ENCODE measurements at regions not wholly inside any gene's neighbourhood (a gene's known extent, or its start where the extent isn't known, plus 50 kb on each side); places are given as distances from the start of the nearest gene placed in this dataset.

DNA sequence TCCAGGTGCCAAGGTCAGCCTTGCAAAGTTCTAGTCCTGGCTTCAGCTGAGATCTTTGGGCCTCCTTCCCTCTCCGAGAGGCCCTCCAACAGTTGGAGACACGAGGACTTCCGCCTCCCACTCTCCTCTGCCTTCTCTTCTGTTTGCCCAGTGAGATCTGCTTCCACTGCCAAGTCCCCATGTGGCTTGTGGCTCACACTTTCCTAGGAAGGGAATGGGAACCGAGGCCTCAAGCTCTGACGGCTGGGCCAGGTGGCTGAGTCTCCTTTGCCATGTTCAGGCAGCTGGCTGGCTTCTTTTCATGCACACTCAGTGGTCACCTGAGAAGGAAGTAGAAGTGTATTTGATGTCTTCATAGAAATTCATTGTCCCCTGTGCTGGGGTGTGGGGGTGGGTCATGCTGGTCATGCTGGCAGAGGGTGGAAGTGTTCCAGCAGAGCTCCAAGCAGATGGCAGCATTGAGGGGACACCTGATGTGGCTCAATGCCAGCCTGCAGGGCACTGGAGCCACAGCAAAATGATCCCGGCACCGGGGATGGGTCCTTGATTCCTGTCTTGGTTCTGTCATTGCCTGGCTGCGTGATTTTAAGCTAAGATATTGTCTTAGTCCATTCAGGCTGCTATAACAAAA lies 130.4 kb downstream of the ADAMTS15 start:
- H3K9me3 ChIP-seq = no peaks in the 10 kb centered on the region
- no peak for TF ChIP-seq POLR2A (IDR thresholded peaks at IDR 0.05)
- TF ChIP-seq, protein P1, sequence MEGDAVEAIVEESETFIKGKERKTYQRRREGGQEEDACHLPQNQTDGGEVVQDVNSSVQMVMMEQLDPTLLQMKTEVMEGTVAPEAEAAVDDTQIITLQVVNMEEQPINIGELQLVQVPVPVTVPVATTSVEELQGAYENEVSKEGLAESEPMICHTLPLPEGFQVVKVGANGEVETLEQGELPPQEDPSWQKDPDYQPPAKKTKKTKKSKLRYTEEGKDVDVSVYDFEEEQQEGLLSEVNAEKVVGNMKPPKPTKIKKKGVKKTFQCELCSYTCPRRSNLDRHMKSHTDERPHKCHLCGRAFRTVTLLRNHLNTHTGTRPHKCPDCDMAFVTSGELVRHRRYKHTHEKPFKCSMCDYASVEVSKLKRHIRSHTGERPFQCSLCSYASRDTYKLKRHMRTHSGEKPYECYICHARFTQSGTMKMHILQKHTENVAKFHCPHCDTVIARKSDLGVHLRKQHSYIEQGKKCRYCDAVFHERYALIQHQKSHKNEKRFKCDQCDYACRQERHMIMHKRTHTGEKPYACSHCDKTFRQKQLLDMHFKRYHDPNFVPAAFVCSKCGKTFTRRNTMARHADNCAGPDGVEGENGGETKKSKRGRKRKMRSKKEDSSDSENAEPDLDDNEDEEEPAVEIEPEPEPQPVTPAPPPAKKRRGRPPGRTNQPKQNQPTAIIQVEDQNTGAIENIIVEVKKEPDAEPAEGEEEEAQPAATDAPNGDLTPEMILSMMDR (IDR thresholded peaks at IDR 0.05) = no peak
- WGBS, 2 donors = 70 to 85% methylated on average over 8 of the region's 8 CpGs
- DNase-seq = no peak
- no peak overlapping the region for H3K4me3 ChIP-seq
- intact Hi-C loops (cut with DNase I; ENCODE audit: low total_unique reads) = no loop called here
- no peak overlapping the region for H3K27ac ChIP-seq
- no peaks in the 10 kb centered on the region for H3K27me3 ChIP-seq
- H3K4me1 ChIP-seq = peaks cover 5% of the 10 kb centered on the region
- H3K36me3 ChIP-seq (ENCODE audit: low read depth, missing control alignments) = no peaks in the 10 kb centered on the region

DNA sequence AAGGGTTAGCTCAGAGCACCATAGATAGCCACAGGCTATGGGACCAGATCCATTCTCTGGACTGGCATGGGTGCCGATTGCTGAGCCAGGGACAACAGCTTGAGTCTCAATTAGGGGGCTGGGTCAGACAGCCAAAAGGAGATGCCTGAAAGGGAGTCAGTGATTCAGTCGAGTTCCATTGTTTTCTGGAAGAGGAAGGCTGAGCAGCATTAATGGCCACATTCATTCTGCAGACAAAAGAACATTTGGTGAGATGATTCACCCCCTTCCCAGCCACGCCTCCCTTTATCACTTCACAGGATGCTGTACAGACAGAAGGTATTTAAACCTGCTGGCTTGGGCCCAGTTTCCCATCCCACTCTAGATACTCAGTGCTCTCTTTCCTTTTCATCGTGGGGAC lies 131.9 kb downstream of the ADAMTS15 start:
- H3K36me3 ChIP-seq (ENCODE audit: low read depth, missing control alignments) = no peaks in the 10 kb centered on the region
- intact Hi-C loops (cut with DNase I; ENCODE audit: low total_unique reads) = no loop called here
- peak; percentile 47 for DNase-seq
- no peaks in the 10 kb centered on the region for H3K27me3 ChIP-seq
- H3K27ac ChIP-seq = peak overlapping the region in 1 of 2 donors; percentile 34
- peaks cover 9% of the 10 kb centered on the region for H3K4me1 ChIP-seq
- H3K9me3 ChIP-seq = no peaks in the 10 kb centered on the region
- no peak overlapping the region for H3K4me3 ChIP-seq
- 24 to 31% methylated on average over 4 of the region's 4 CpGs for WGBS, 2 donors
- no peak for TF ChIP-seq POLR2A (IDR thresholded peaks at IDR 0.05)
- TF ChIP-seq, protein P1 (IDR thresholded peaks at IDR 0.05) = no peak

DNA sequence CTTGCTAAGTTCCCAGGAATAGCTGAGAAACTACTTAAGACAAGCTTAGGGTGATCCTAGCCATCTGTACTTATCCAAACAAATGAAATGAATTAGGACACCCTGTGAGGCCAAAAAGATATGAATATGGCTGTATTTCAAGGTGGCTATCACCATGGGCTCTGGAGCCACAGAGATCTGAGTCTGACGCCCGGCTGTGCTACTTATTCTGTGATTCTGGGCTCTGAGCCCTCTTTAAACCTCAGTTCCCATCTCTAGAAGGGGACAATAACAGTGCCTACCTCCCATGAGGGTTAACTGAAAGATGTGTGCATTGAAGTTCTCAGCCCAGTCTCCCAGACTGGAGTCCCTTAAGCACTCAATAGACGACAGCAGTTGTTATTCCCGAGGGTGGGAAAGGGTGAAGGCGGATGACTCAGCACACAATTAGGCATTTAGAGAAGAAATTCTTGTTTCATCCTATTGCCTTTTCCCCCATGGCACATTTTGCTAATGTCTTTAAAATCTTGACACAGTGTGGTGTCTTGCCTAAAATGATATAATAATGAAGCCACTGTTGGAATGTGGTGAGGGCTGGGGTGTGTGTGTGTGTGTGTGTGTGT lies 132.5 kb downstream of the ADAMTS15 start:
- intact Hi-C loops (cut with DNase I; ENCODE audit: low total_unique reads) = no loop called here
- no peaks in the 10 kb centered on the region for H3K27me3 ChIP-seq
- no peak for DNase-seq
- H3K4me3 ChIP-seq = no peak overlapping the region
- peaks cover 9% of the 10 kb centered on the region for H3K4me1 ChIP-seq
- WGBS, 2 donors = 38 to 39% methylated on average over 5 of the region's 5 CpGs
- no peak for TF ChIP-seq POLR2A (IDR thresholded peaks at IDR 0.05)
- TF ChIP-seq, protein P1 (IDR thresholded peaks at IDR 0.05) = no peak
- no peaks in the 10 kb centered on the region for H3K9me3 ChIP-seq
- H3K36me3 ChIP-seq (ENCODE audit: low read depth, missing control alignments) = no peaks in the 10 kb centered on the region
- H3K27ac ChIP-seq = peak overlapping the region in 1 of 2 donors; percentile 34

DNA sequence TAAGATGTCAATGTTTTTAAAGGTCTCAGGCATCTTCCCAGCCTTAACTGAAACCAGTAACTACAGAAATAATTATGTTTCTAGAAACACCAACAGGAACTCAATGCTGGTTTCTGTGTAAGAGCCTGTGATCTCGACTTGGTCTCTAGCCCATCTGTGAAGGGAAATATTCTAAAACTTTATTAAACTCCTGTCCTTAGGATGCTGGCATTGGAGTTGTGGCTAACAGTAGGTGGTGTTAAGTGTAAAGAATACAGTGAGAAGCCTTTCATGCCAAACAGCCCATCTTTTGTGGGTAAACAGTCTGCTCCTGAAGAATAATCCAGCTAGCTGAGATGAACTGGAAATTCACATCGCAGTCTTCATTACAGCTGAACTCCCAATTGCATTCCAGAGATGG lies 133.2 kb downstream of the ADAMTS15 start:
- Histone ChIP-seq H3K4me1 (peaks cover 9% of the 10 kb centered on the region), H3K27ac (no peak overlapping the region), H3K9me3 (no peaks in the 10 kb centered on the region), H3K27me3 (no peaks in the 10 kb centered on the region), H3K36me3 (ENCODE audit: low read depth, missing control alignments) (no peaks in the 10 kb centered on the region), H3K4me3 (no peak overlapping the region)
- intact Hi-C loops (cut with DNase I; ENCODE audit: low total_unique reads) = no loop called here
- no peak for TF ChIP-seq POLR2A (IDR thresholded peaks at IDR 0.05)
- TF ChIP-seq, protein P1 (IDR thresholded peaks at IDR 0.05) = no peak
- WGBS, 2 donors = 41 to 45% methylated on average over 2 of the region's 2 CpGs
- no peak for DNase-seq

DNA sequence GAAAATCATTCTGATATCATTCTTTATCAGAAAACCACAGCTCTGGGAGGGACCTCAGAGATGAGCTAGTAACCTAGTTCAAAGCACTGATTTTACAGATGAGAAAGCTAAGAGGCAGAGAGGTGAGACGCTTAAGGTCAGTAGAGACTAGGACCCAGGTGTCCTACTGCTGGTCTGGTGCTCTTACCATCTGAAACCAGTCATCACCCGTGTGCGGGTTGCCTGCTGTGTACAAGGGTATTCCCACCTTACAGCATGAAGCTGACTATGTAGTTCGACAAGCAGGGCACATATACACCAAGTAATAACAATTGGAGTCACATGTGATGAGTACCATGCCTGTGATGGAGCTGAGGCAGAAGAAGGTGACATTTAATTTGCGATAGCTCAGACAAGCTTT lies 133.7 kb downstream of the ADAMTS15 start:
- Histone ChIP-seq H3K9me3 (no peaks in the 10 kb centered on the region), H3K4me3 (no peak overlapping the region), H3K27me3 (no peaks in the 10 kb centered on the region), H3K27ac (no peak overlapping the region), H3K4me1 (peaks cover 9% of the 10 kb centered on the region), H3K36me3 (ENCODE audit: low read depth, missing control alignments) (no peaks in the 10 kb centered on the region)
- TF ChIP-seq POLR2A (IDR thresholded peaks at IDR 0.05) = no peak
- TF ChIP-seq, protein P1 (IDR thresholded peaks at IDR 0.05) = no peak
- intact Hi-C loops (cut with DNase I; ENCODE audit: low total_unique reads) = no loop called here
- 90 to 91% methylated on average over 5 of the region's 5 CpGs for WGBS, 2 donors
- no peak for DNase-seq
